Stimulated activated naive B cell treated with anti-CD40 and anti-IgM and Interleukin-4, amounts not matched to agents 10 μg/mL and 1 μg/mL and 100 μg/mL, for 72 hours (primary cell): ENCODE measurements at regions not wholly inside any gene's neighbourhood (a gene's known extent, or its start where the extent isn't known, plus 50 kb on each side); places are given as distances from the start of the nearest gene placed in this dataset.
"Not testable (repeated sequence)": the region's sequence is repeated elsewhere in the genome, so short reads cannot be mapped to it uniquely, and the experiment has no call there.

Source experiments
- ATAC-seq, 2 donors: fragments of 150-1000 bp; cut with Tn5 transposase; replicated peaks; 2 replicates each; pipeline ENCODE4 v1.10.0; 2021; ENCODE audit warnings: moderate library complexity in 1 of 2
- DNase-seq: peaks from one replicate; pipeline ENCODE4 v3.0.0; 2021
- H3K27ac Mint-ChIP-seq: one replicate; pipeline ENCODE4 v1.8.0; 2022; ENCODE audit warnings: mild to moderate bottlenecking, mixed read lengths
- H3K27me3 Mint-ChIP-seq, 2 donors: one replicate each; pipeline ENCODE4 v1.8.0; 2022; ENCODE audit warnings: mixed read lengths in 2 of 2
- H3K36me3 Mint-ChIP-seq, 2 donors: one replicate each; pipeline ENCODE4 v1.8.0; 2022; ENCODE audit warnings: mixed read lengths in 2 of 2, mild to moderate bottlenecking in 1 of 2
- H3K4me1 Mint-ChIP-seq, 2 donors: one replicate each; pipeline ENCODE4 v1.8.0; 2022; ENCODE audit warnings: mixed read lengths in 2 of 2, mild to moderate bottlenecking in 1 of 2
- H3K4me3 Mint-ChIP-seq, 2 donors: one replicate each; pipeline ENCODE4 v1.8.0; 2022; ENCODE audit warnings: mild to moderate bottlenecking in 2 of 2, mixed read lengths in 2 of 2, moderate library complexity in 1 of 2
- H3K9me3 Mint-ChIP-seq, 2 donors: one replicate each; pipeline ENCODE4 v1.8.0; 2022; ENCODE audit warnings: mixed read lengths in 2 of 2, mild to moderate bottlenecking in 1 of 2

DNA sequence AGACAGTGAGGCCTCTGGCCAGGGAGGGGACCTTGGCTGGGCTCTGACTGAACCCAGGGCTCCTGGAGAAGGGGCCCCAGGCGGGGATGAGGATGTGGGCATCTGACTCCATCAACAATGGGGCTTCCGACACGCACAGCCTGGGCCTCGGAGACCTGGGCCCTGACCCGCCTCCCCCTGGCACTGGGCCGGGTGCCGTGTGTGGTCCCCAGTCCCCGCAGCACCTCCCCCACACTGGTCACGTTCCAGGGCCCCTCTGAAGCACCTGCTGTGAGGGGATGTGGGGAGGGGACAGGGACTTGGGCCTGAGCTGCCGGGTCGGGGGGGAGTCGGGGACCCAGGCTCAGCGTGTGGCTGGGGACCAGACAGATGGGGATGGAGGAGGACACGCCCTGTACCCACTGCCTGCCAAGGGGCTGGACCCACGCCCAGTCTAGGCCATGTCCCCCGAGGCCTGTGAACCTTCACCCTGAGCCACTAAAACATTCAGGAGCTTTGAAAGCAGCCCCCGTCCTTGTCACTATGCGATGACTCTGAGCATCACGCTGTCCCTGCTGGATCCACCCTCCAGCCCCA is 165.8 kb downstream of the TMEM121 start:
- peak; percentile 53 to 67 for ATAC-seq
- peak overlapping the region in 1 of 2 donors; percentile 9 for H3K4me3 Mint-ChIP-seq
- H3K4me1 Mint-ChIP-seq, result peaks cover 57 to 70% of the 10 kb centered on the region in 2 donors
- H3K9me3 Mint-ChIP-seq, result peaks cover 12 to 17% of the 10 kb centered on the region in 2 donors
- DNase-seq, H3K27me3 Mint-ChIP-seq: not testable (repeated sequence)
- peak overlapping the region; percentile 95 for H3K27ac Mint-ChIP-seq
- peaks cover 11 to 31% of the 10 kb centered on the region in 2 donors for H3K36me3 Mint-ChIP-seq

DNA sequence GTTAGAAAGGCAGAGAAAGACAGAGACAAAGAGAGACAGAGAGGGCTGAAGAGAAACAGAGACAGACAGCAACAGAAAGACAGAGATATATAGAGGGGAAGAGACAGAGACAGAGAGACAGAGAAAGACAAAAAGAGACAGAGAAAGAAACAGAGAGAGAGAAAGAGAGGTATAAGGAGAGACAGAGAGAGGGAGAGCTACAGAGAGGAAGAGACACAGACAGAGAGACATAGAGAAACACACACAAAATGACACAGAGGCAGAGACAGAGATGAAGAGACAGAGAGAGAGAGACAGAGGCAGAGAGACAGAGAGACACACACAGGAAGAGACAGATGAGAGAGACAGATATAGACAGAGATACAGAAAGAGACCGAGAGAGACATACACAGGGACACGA is 168.6 kb downstream of the TMEM121 start:
- peaks cover 49 to 60% of the 10 kb centered on the region in 2 donors for H3K4me1 Mint-ChIP-seq
- DNase-seq (no peak), ATAC-seq (no peak)
- no peaks in the 10 kb centered on the region for H3K27me3 Mint-ChIP-seq
- H3K36me3 Mint-ChIP-seq, result peaks cover 8 to 30% of the 10 kb centered on the region in 2 donors
- H3K9me3 Mint-ChIP-seq, result peaks cover 9 to 11% of the 10 kb centered on the region in 2 donors
- peak overlapping the region; percentile 54 to 60 for H3K4me3 Mint-ChIP-seq
- peak overlapping the region; percentile 95 for H3K27ac Mint-ChIP-seq

DNA sequence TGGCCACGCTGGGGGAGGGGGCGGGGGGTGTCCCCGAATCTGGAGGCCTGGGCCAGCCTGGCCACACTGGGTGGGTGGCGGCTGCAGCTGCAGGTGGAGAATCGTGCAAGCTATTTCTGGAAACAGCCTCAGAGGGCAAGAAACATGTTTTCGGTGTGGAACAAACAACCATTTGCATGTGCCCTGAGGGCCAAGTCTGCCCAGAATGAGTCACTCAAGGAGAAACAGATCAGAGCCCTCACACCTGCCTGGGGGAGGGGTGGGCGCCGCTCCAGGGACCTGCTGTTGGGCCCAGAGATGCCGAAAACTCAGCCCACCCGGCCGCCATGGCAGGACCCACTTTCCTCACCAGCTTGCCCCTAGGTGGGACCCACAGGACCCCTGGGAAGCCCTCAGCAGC is 170.0 kb downstream of the TMEM121 start:
- not testable (repeated sequence) for H3K9me3 Mint-ChIP-seq, H3K27ac Mint-ChIP-seq, H3K27me3 Mint-ChIP-seq, DNase-seq, H3K4me3 Mint-ChIP-seq
- Mint-ChIP-seq H3K4me1 (peaks cover 47 to 60% of the 10 kb centered on the region in 2 donors), H3K36me3 (peaks cover 2 to 17% of the 10 kb centered on the region in 2 donors)
- ATAC-seq, result peak; percentile 50 to 53

DNA sequence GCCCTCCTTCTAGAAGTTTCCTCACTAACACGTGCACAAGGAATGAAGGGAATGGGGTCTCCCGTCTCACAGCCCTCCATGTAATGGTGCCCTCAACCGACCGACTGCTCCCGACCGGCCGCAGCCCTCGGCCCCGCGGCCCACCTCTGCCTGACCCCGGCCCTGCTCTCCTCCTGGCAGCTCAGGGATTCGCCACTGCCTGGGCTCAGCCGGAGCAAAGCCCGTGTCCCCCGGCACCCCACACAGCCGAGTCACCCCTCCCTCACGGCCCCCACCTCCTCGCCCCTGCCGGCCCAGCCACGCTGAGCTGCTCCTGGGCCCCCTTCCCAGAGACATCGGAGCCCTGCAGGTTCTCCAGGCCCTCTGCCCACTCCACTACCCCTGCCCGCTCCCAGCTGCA is 171.0 kb downstream of the TMEM121 start:
- H3K4me3 Mint-ChIP-seq, DNase-seq, H3K9me3 Mint-ChIP-seq, H3K27me3 Mint-ChIP-seq, ATAC-seq: not testable (repeated sequence)
- H3K4me1 Mint-ChIP-seq, result peaks cover 55 to 65% of the 10 kb centered on the region in 2 donors
- H3K27ac Mint-ChIP-seq, result peak overlapping the region; percentile 96
- H3K36me3 Mint-ChIP-seq, result peaks cover 6 to 20% of the 10 kb centered on the region in 2 donors

DNA sequence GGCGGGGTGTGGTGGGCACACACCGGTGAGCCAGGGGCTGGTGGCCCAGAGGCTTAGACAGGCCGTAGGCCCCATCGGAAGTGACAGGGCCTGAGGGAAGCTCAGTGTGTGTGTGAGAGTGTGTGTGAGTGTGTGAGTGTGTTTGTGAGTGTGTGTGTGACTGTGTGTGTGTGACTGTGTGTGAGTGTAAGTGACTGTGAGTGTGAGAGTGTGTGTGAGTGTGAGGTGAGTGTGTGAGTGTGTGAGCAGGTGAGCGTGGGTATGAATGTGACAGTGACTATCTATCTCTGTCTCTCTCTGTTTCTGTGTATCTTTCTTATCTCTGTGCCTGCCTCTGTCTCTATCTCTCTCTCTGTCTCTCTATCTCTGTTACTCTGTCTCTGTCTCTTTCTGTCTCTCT is 171.6 kb downstream of the TMEM121 start:
- H3K27me3 Mint-ChIP-seq, H3K9me3 Mint-ChIP-seq, ATAC-seq, DNase-seq: not testable (repeated sequence)
- Mint-ChIP-seq H3K4me1 (peaks cover 59 to 70% of the 10 kb centered on the region in 2 donors), H3K4me3 (peak overlapping the region; percentile 30 to 60), H3K36me3 (peaks cover 6 to 20% of the 10 kb centered on the region in 2 donors), H3K27ac (peak overlapping the region; percentile 96)

DNA sequence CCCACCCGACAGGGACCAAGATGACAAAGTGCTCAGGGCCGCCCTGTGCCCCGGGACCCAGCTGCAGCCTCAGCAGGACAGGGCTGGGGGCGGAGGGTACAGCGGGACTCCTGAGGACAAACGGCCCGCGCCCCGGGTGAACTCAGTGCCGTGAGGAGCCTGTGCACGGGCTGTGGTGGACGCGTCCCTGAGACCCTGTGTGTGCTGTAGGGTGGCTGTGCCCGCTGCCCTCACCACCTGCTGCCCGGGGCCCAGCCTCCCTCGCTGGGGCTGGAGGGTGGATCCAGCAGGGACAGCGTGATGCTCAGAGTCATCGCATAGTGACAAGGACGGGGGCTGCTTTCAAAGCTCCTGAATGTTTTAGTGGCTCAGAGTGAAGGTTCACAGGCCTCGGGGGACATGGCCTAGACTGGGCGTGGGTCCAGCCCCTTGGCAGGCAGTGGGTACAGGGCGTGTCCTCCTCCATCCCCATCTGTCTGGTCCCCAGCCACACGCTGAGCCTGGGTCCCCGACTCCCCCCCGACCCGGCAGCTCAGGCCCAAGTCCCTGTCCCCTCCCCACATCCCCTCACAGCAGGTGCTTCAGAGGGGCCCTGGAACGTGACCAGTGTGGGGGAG is 172.7 kb downstream of the TMEM121 start:
- H3K4me3 Mint-ChIP-seq, H3K27ac Mint-ChIP-seq, H3K9me3 Mint-ChIP-seq, H3K27me3 Mint-ChIP-seq: not testable (repeated sequence)
- peak; percentile 71 to 74 for ATAC-seq
- Mint-ChIP-seq H3K4me1 (peaks cover 51 to 60% of the 10 kb centered on the region in 2 donors), H3K36me3 (peaks cover 4 to 17% of the 10 kb centered on the region in 2 donors)
- peak; percentile 59 for DNase-seq

DNA sequence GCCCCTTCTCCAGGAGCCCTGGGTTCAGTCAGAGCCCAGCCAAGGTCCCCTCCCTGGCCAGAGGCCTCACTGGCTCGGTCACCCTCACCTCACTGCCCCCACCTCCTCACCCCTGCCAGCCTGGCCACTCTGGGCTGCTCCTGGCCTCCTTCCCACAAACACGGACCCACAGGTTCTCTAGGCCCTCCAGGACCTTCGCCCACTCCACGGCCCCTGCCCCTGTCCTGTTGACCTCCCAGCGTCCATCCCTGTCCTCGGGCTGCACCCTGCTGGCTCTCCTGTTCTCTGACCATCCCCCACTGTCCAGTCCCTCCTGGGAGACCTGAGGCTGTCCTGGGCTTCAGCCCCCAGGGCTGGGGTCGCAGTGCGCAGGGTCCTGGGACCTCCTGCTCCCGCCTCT is 173.3 kb downstream of the TMEM121 start:
- Mint-ChIP-seq H3K4me3 (peak overlapping the region; percentile 55 to 74), H3K36me3 (peaks cover 4 to 17% of the 10 kb centered on the region in 2 donors), H3K4me1 (peaks cover 45 to 53% of the 10 kb centered on the region in 2 donors), H3K27ac (peak overlapping the region; percentile 96)
- H3K9me3 Mint-ChIP-seq, DNase-seq, ATAC-seq, H3K27me3 Mint-ChIP-seq: not testable (repeated sequence)

DNA sequence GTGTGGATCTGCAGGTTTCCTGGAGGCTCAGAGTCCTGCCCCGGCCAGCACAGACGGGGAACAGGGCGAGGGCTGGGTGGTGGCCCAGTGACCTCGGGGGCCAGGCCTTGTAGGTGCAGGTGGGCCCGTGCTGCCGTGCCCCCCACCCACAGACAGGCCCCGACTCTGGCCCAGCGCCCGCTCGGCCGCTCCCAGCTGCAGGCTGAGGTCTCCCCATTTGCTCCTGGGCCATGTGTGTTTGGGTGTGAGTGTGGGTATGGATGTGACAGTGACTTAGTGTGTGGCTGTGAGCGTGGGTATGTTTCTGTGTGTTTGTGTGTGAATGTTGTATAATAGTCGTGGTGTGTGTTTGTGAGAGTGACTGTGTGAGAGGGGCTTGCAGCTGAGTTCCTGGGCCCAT is 173.8 kb downstream of the TMEM121 start:
- not testable (repeated sequence) for H3K9me3 Mint-ChIP-seq, DNase-seq, ATAC-seq, H3K27me3 Mint-ChIP-seq
- peak overlapping the region; percentile 96 for H3K27ac Mint-ChIP-seq
- peaks cover 42 to 53% of the 10 kb centered on the region in 2 donors for H3K4me1 Mint-ChIP-seq
- peaks cover 4 to 16% of the 10 kb centered on the region in 2 donors for H3K36me3 Mint-ChIP-seq
- peak overlapping the region; percentile 71 to 74 for H3K4me3 Mint-ChIP-seq

DNA sequence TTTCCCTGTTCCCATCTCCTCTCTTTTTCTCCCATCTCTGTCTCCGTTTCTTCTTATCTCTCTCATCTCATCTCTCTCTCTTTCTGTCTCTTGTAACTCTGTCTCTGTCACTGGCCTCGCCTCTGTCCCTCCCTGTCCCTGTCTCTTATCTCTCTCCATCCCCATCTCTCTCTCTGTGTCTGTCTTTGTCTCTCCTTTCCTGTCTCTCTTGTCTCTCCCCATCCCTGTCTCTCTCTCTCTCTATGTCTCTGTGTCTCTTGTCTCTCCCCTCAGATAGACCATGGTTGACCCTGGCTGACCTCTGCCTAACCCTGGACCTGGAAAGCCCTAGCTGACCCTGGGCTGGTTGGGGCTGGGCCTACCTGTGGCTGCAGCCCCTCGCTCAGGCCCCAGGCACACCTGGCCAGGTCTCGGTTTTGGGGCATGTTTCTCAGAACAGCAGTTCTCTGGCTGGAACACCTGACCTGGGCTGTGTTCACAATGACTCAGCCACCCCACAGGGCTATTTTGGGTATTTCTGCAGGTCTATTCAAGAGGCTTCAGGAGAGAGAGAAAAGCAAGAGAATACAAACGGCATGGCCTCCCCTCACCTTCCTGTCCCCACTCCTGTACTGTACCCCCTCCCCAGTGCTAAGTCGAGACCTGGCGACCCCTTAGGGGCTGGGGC is 174.4 kb downstream of the TMEM121 start:
- DNase-seq (peak; percentile 71), ATAC-seq (peak; percentile 37)
- Mint-ChIP-seq H3K36me3 (peaks cover 6 to 19% of the 10 kb centered on the region in 2 donors), H3K27ac (peak overlapping the region; percentile 96), H3K4me1 (peaks cover 45 to 54% of the 10 kb centered on the region in 2 donors), H3K9me3 (peaks cover 3 to 8% of the 10 kb centered on the region in 2 donors), H3K4me3 (peak overlapping the region; percentile 71 to 74), H3K27me3 (no peaks in the 10 kb centered on the region)

DNA sequence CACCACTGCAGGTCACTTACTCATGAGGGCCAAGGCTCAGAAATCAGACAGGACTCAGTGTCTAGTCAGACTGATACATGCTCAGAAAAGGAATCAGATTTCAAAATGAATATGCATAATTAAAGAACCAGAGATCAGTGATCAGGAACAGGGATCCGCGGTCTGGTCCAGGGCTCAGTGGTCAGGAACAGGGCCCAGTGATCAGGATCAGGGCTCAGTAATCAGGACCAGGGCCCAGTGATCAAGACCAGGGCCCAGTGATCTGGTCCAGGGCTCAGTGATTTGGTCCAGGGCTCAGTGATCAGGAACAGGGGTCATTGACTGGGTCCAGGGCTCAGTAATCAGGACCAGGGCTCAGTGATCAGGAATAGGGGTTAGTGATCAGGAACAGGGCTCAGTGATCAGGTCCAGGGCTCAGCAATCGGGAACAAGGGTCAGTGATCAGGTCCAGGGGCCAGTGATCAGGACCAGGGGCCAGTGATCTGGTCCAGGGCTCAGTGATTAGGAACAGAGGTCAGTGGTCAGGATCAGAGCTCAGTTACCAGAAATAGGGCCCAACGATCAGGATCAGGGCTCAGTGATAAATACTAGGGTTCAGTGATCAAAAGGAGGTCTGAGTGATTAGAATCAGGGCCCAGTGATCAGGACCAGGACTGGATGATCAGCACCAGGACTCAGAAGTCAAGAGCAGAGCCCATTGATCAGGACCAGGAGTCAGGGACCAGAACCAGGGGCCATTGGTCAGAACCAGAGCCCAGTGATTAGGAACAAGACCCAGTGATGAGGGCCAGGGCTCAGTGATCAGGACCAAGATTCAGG is 175.3 kb downstream of the TMEM121 start:
- peak in 1 of 2 donors; percentile 7 for ATAC-seq
- peak overlapping the region; percentile 96 for H3K27ac Mint-ChIP-seq
- no peaks in the 10 kb centered on the region for H3K27me3 Mint-ChIP-seq
- no peak for DNase-seq
- H3K4me3 Mint-ChIP-seq, result peak overlapping the region; percentile 71 to 74
- peaks cover 53 to 63% of the 10 kb centered on the region in 2 donors for H3K4me1 Mint-ChIP-seq
- H3K36me3 Mint-ChIP-seq, result peaks cover 6 to 19% of the 10 kb centered on the region in 2 donors
- peaks cover 3 to 8% of the 10 kb centered on the region in 2 donors for H3K9me3 Mint-ChIP-seq

DNA sequence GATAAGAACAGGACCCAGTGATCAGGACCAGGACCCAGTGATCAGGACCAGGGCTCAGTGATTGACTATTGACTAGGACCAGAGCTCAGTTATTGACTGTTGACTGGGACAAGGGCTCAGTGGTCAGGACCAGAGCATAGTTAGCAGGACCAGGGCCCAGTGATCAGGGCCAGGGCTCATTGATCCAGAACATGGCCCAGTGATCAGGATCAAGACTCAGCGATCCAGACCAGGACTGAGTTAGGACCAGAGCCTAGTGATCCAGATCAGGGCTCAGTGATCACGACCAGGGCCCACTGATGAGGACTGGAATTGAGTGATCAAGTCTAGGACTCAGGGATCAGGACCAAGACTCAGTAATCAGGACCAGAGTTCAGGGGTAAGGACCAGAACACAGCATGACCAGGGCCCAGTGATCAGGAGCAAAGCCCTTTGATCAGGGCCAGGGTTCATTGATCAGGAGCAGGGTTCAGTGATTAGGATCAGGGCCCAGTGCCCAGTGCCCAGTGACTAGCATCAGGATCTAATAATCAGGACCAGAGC is 176.0 kb downstream of the TMEM121 start:
- Mint-ChIP-seq H3K36me3 (peaks cover 6 to 19% of the 10 kb centered on the region in 2 donors), H3K4me1 (peaks cover 53 to 69% of the 10 kb centered on the region in 2 donors), H3K4me3 (no peak overlapping the region), H3K27me3 (no peaks in the 10 kb centered on the region), H3K9me3 (peaks cover 3 to 8% of the 10 kb centered on the region in 2 donors), H3K27ac (peak overlapping the region; percentile 96)
- no peak for DNase-seq
- no peak for ATAC-seq

DNA sequence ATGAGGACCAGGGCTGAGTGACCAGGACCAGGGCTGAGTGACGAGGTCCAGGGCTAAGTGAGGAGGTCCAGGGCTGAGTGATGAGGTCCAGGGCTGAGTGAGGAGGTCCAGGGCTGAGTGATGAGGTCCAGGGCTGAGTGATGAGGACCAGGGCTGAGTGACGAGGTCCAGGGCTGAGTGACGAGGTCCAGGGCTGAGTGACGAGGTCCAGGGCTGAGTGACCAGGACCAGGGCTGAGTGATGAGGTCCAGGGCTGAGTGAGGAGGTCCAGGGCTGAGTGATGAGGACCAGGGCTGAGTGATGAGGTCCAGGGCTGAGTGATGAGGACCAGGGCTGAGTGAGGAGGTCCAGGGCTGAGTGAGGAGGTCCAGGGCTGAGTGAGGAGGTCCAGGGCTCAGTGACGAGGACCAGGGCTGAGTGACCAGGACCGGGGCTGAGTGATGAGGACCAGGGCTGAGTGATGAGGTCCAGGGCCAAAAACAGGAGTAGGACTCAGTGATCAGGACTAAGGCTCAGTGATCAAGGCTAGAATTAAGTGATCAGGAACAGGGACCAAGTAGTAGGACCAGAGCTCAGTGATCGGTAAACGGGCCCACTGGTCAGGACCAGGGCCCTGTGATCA is 176.8 kb downstream of the TMEM121 start:
- Mint-ChIP-seq H3K36me3 (peaks cover 6 to 15% of the 10 kb centered on the region in 2 donors), H3K4me1 (peaks cover 51 to 69% of the 10 kb centered on the region in 2 donors), H3K27ac (peak overlapping the region; percentile 96)
- not testable (repeated sequence) for ATAC-seq, H3K27me3 Mint-ChIP-seq, H3K4me3 Mint-ChIP-seq, DNase-seq, H3K9me3 Mint-ChIP-seq

DNA sequence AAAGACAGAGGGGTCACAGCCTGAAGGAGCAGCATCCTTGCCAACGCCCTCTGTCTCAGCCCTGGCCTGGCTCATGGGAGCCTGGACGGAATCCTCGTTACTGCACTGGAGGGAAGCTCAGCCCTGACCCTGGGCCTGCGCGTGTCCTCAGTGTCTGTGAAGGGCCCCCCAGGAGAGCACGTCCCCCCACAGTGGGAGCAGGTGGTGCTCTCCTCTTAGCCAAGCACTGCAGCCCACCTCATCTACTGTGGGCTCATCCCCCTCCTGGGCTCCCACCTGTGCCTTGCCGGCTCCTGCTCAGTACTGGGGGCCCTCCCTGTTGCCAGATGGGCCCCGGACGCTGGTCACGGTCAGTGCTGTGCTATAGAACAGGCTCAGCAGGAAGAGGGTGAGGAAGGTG is 177.7 kb downstream of the TMEM121 start:
- ATAC-seq, H3K4me3 Mint-ChIP-seq, H3K27me3 Mint-ChIP-seq, H3K9me3 Mint-ChIP-seq, DNase-seq: not testable (repeated sequence)
- H3K4me1 Mint-ChIP-seq, result peaks cover 49 to 65% of the 10 kb centered on the region in 2 donors
- peaks cover 6 to 12% of the 10 kb centered on the region in 2 donors for H3K36me3 Mint-ChIP-seq
- H3K27ac Mint-ChIP-seq, result peak overlapping the region; percentile 22
